Loucy (cell line): ENCODE measurements at regions not wholly inside any gene's neighbourhood (a gene's known extent, or its start where the extent isn't known, plus 50 kb on each side); places are given as distances from the start of the nearest gene placed in this dataset.

Experiments used
- H2AFZ ChIP-seq: fragments of 200-600 bp; sonication (generic); 2 replicates; pipeline ENCODE4 v1.6.0; 2016; ENCODE audit warnings: antibody characterized with exemption, mild to moderate bottlenecking, low read length, moderate library complexity
- H3F3A ChIP-seq: fragments of 200-600 bp; 2 replicates; pipeline ENCODE4 v1.6.0; 2016; ENCODE audit warnings: antibody characterized with exemption, low read depth, mild to moderate bottlenecking
- H3K27me3 ChIP-seq: fragments of 200-600 bp; sonication (generic); 2 replicates; pipeline ENCODE4 v1.6.1; 2014; ENCODE audit warnings: low read length, mild to moderate bottlenecking; ENCODE audit not compliant: insufficient read depth, poor library complexity, severe bottlenecking
- H3K36me3 ChIP-seq: fragments of 200-600 bp; sonication (generic); 2 replicates; pipeline ENCODE4 v1.6.1; 2016; ENCODE audit warnings: low read length; ENCODE audit not compliant: insufficient read depth
- H3K4me1 ChIP-seq: fragments of 200-600 bp; sonication (generic); 2 replicates; pipeline ENCODE4 v1.5.1; 2014; ENCODE audit warnings: low read length, mild to moderate bottlenecking; ENCODE audit not compliant: insufficient read depth, poor library complexity, severe bottlenecking
- H3K4me2 ChIP-seq: fragments of 200-600 bp; sonication (generic); 2 replicates; pipeline ENCODE4 v1.6.0; 2014; ENCODE audit warnings: antibody characterized with exemption, low read length, low read depth, mild to moderate bottlenecking; ENCODE audit not compliant: poor library complexity, severe bottlenecking
- H3K4me3 ChIP-seq: fragments of 200-600 bp; sonication (generic); 2 replicates; pipeline ENCODE4 v1.5.1; 2014; ENCODE audit warnings: low read length, mild to moderate bottlenecking, mixed read lengths; ENCODE audit not compliant: poor library complexity, severe bottlenecking
- H3K79me2 ChIP-seq: fragments of 200-600 bp; sonication (generic); 2 replicates; pipeline ENCODE4 v1.6.1; 2014; ENCODE audit warnings: low read length; ENCODE audit not compliant: insufficient read depth
- H3K9ac ChIP-seq: fragments of 200-600 bp; sonication (generic); 2 replicates; pipeline ENCODE4 v1.6.0; 2014; ENCODE audit warnings: mild to moderate bottlenecking, low read depth, low read length, moderate library complexity; ENCODE audit not compliant: poor library complexity, severe bottlenecking
- H3K9me2 ChIP-seq: fragments of 200-600 bp; sonication (generic); replicated peaks from 2 replicates; pipeline ENCODE4 v1.6.1; 2016; ENCODE audit warnings: low read depth, low read length, mixed read lengths
- H3K9me3 ChIP-seq: fragments of 200-600 bp; sonication (generic); 2 replicates; pipeline ENCODE4 v1.6.1; 2014; ENCODE audit warnings: mild to moderate bottlenecking, antibody characterized with exemption, low read length, low read depth; ENCODE audit not compliant: insufficient read depth
- H4K20me1 ChIP-seq: fragments of 200-600 bp; sonication (generic); 2 replicates; pipeline ENCODE4 v1.6.0; 2014; ENCODE audit warnings: antibody characterized with exemption, low read length, mild to moderate bottlenecking; ENCODE audit not compliant: insufficient read depth, poor library complexity, severe bottlenecking
- CTCF ChIP-seq: fragments of 200-600 bp; sonication (generic); conservative IDR thresholded peaks from 2 replicates; pipeline ENCODE4 v1.5.1; 2014; ENCODE audit warnings: mild to moderate bottlenecking, antibody characterized with exemption, low read length
- EZH2phosphoT487 ChIP-seq: fragments of 200-600 bp; IDR thresholded peaks from 2 replicates; pipeline ENCODE4 v1.6.1; 2018; ENCODE audit warnings: antibody characterized with exemption, mild to moderate bottlenecking, moderate library complexity, borderline replicate concordance

- Histone ChIP-seq H3F3A (no peaks in the 10 kb centered on the region), H3K27me3 (no peaks in the 10 kb centered on the region), H3K4me1 (no peaks in the 10 kb centered on the region), H2AFZ (no peak overlapping the region), H3K36me3 (no peaks in the 10 kb centered on the region), H3K9me2 (no peaks in the 10 kb centered on the region), H3K4me2 (no peak overlapping the region), H3K79me2 (no peaks in the 10 kb centered on the region), H4K20me1 (no peaks in the 10 kb centered on the region), H3K9me3 (no peaks in the 10 kb centered on the region), H3K9ac (no peak overlapping the region), H3K4me3 (no peak overlapping the region)
- TF ChIP-seq EZH2phosphoT487 (no peak), CTCF (no peak)
Measured at GRCh38 chr17:12290207-12290606, 269.5 kb downstream of the MAP2K4 start.

GRCh38 chr17:12296209-12296625 lies 275.5 kb downstream of the MAP2K4 start:
- H3K4me2 ChIP-seq = no peak overlapping the region
- H3K79me2 ChIP-seq = no peaks in the 10 kb centered on the region
- H3K4me3 ChIP-seq = no peak overlapping the region
- H3F3A ChIP-seq = no peaks in the 10 kb centered on the region
- H3K27me3 ChIP-seq = no peaks in the 10 kb centered on the region
- no peaks in the 10 kb centered on the region; the same call in 1 of the 2 replicates for H3K9me3 ChIP-seq
- no peaks in the 10 kb centered on the region for H3K4me1 ChIP-seq
- no peaks in the 10 kb centered on the region for H4K20me1 ChIP-seq
- no peak overlapping the region for H2AFZ ChIP-seq
- H3K36me3 ChIP-seq = no peaks in the 10 kb centered on the region
- no peak overlapping the region for H3K9ac ChIP-seq
- TF ChIP-seq EZH2phosphoT487 = no peak
- TF ChIP-seq CTCF = no peak
- H3K9me2 ChIP-seq = no peaks in the 10 kb centered on the region

GRCh38 chr17:12301551-12301950 lies 280.9 kb downstream of the MAP2K4 start:
- Histone ChIP-seq H3K9ac (no peak overlapping the region), H3K36me3 (no peaks in the 10 kb centered on the region), H3F3A (no peaks in the 10 kb centered on the region), H3K4me2 (no peak overlapping the region), H3K4me3 (no peak overlapping the region), H3K4me1 (no peaks in the 10 kb centered on the region), H2AFZ (no peak overlapping the region), H4K20me1 (no peaks in the 10 kb centered on the region), H3K27me3 (no peaks in the 10 kb centered on the region), H3K9me3 (no peaks in the 10 kb centered on the region; the same call in 1 of the 2 replicates), H3K9me2 (no peaks in the 10 kb centered on the region), H3K79me2 (no peaks in the 10 kb centered on the region)
- TF ChIP-seq EZH2phosphoT487 (no peak), CTCF (no peak)
